Ovary (tissue), 3 donors: ENCODE measurements at regions not wholly inside any gene's neighbourhood (a gene's known extent, or its start where the extent isn't known, plus 50 kb on each side); places are given as distances from the start of the nearest gene placed in this dataset.

Source experiments
- EP300 ChIP-seq: sonication (generic); formaldehyde crosslinking; IDR thresholded peaks from one replicate; pipeline ENCODE4 v1.6.1; 2017; ENCODE audit warnings: antibody characterized with exemption
- POLR2A ChIP-seq: fragments of 450-650 bp; IDR thresholded peaks from one replicate; pipeline ENCODE4 v1.6.1; 2017; ENCODE audit warnings: antibody characterized with exemption, mild to moderate bottlenecking, moderate library complexity
- TF ChIP-seq, protein P1 (sequence below), 3 donors: fragments of 450-650 bp in 2 of 3; fragments of 200-600 bp in 1 of 3; IDR thresholded peaks; one replicate each; pipeline versions ENCODE4 v1.5.1 to v1.8.0; 2016 to 2022; ENCODE audit warnings: antibody characterized with exemption in 3 of 3, mild to moderate bottlenecking in 1 of 3
- donor health status: DM: no; HTN: no; CAD: no.

DNA sequence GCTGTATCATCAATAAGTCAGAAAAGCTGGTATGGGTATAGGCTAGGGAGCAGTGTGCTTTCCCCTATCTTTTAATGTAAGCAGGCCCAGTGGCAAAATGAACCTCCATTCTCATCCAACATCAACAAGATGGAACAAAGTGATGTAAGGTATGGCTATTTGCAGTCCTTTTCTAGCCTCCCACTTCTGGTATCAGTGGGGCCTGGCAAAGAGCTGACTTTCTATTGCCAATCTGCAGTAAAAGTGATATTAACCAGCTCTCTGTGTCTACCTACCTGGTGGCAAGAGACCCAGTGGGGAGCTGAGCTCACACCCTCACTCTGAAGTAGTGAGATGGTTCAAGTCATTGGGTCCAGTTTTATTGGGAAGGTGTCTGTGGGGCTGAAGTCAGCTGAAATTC is 1492.6 kb downstream of the CDH11 start:
- TF ChIP-seq POLR2A = no peak
- TF ChIP-seq, protein P1, sequence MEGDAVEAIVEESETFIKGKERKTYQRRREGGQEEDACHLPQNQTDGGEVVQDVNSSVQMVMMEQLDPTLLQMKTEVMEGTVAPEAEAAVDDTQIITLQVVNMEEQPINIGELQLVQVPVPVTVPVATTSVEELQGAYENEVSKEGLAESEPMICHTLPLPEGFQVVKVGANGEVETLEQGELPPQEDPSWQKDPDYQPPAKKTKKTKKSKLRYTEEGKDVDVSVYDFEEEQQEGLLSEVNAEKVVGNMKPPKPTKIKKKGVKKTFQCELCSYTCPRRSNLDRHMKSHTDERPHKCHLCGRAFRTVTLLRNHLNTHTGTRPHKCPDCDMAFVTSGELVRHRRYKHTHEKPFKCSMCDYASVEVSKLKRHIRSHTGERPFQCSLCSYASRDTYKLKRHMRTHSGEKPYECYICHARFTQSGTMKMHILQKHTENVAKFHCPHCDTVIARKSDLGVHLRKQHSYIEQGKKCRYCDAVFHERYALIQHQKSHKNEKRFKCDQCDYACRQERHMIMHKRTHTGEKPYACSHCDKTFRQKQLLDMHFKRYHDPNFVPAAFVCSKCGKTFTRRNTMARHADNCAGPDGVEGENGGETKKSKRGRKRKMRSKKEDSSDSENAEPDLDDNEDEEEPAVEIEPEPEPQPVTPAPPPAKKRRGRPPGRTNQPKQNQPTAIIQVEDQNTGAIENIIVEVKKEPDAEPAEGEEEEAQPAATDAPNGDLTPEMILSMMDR (IDR thresholded peaks at IDR 0.05) = no peak
- no peak for TF ChIP-seq EP300
